Endodermal cell (in vitro differentiated cells): ENCODE measurements at regions not wholly inside any gene's neighbourhood (a gene's known extent, or its start where the extent isn't known, plus 50 kb on each side); places are given as distances from the start of the nearest gene placed in this dataset.

Source experiments
- DNase-seq: peaks from one replicate; pipeline ENCODE4 v3.0.0-alpha.2; 2017
- H3K27ac ChIP-seq: 2 replicates; pipeline ENCODE4 v1.5.1; 2013; ENCODE audit warnings: mild to moderate bottlenecking, low read depth, low read length, moderate library complexity
- H3K27me3 ChIP-seq: 2 replicates; pipeline ENCODE4 v1.6.1; 2013; ENCODE audit warnings: mild to moderate bottlenecking, low read length, moderate library complexity; ENCODE audit not compliant: insufficient read depth, control insufficient read depth, poor library complexity, severe bottlenecking
- H3K36me3 ChIP-seq: 2 replicates; pipeline ENCODE4 v1.7.0; 2013; ENCODE audit warnings: mild to moderate bottlenecking, low read length, moderate library complexity; ENCODE audit not compliant: control insufficient read depth, insufficient read depth
- H3K4me1 ChIP-seq: one replicate; pipeline ENCODE4 v1.7.0; 2013; ENCODE audit warnings: low read length; ENCODE audit not compliant: control insufficient read depth, insufficient read depth
- H3K4me3 ChIP-seq: 2 replicates; pipeline ENCODE4 v1.5.1; 2013; ENCODE audit warnings: mild to moderate bottlenecking, low read length, moderate library complexity
- H3K9ac ChIP-seq: 2 replicates; pipeline ENCODE4 v1.6.1; 2013; ENCODE audit warnings: mild to moderate bottlenecking, low read length, moderate library complexity; ENCODE audit not compliant: poor library complexity, severe bottlenecking; ENCODE audit errors: extremely low read depth
- H3K9me3 ChIP-seq: 2 replicates; pipeline ENCODE4 v1.6.1; 2013; ENCODE audit warnings: mild to moderate bottlenecking, low read length, moderate library complexity; ENCODE audit not compliant: control insufficient read depth
- H3K27ac Mint-ChIP-seq: 2 replicates; pipeline ENCODE4 v1.8.0; 2020; ENCODE audit warnings: mixed read lengths
- H3K27me3 Mint-ChIP-seq: 2 replicates; pipeline ENCODE4 v1.8.0; 2021; ENCODE audit warnings: mild to moderate bottlenecking, mixed read lengths; ENCODE audit not compliant: insufficient read depth
- H3K36me3 Mint-ChIP-seq: 2 replicates; pipeline ENCODE4 v1.8.0; 2020; ENCODE audit warnings: low read depth, mixed read lengths
- H3K4me1 Mint-ChIP-seq: 2 replicates; pipeline ENCODE4 v1.8.0; 2020; ENCODE audit warnings: mixed read lengths
- H3K4me3 Mint-ChIP-seq: 2 replicates; pipeline ENCODE4 v1.8.0; 2020; ENCODE audit warnings: mild to moderate bottlenecking, moderate library complexity, mixed read lengths
- H3K9me3 Mint-ChIP-seq: 2 replicates; pipeline ENCODE4 v1.8.0; 2020; ENCODE audit warnings: mild to moderate bottlenecking, mixed read lengths
- CTCF ChIP-seq: fragments of 200-600 bp; sonication (generic); conservative IDR thresholded peaks from 2 replicates; pipeline ENCODE4 v1.5.0; 2021; ENCODE audit warnings: antibody characterized with exemption, mild to moderate bottlenecking
- WGBS, 2 experiments: methylation state at CpG; one replicate each; pipeline versions ENCODE4 v1.1.5 to v1.1.7; 2013; ENCODE audit warnings: missing lambda C conversion rate in 2 of 2, mixed read lengths in 1 of 2; ENCODE audit not compliant: insufficient coverage in 1 of 2, insufficient read length in 1 of 2; 5-methylcytosine and 5-hydroxymethylcytosine counted together

- Histone ChIP-seq H3K36me3 (no peaks in the 10 kb centered on the region), H3K9ac (no peak overlapping the region), H3K4me1 (no peaks in the 10 kb centered on the region), H3K4me3 (no peak overlapping the region), H3K27ac (no peak overlapping the region), H3K9me3 (peaks cover 5% of the 10 kb centered on the region), H3K27me3 (peaks cover 12% of the 10 kb centered on the region)
- TF ChIP-seq CTCF = no peak
- Mint-ChIP-seq H3K4me3 (no peak overlapping the region), H3K27ac (no peak overlapping the region), H3K9me3 (no peaks in the 10 kb centered on the region), H3K36me3 (no peaks in the 10 kb centered on the region), H3K27me3 (peaks cover 12% of the 10 kb centered on the region), H3K4me1 (peaks cover 28% of the 10 kb centered on the region)
- WGBS, 2 experiments = 79% methylated on average over 4 of the region's 4 CpGs; no CpG with 5 or more reads in 1 of the 2 experiments
- no peak for DNase-seq
Observed at GRCh38 chr17:34784526-34784925, 176.7 kb downstream of the CCT6B start.

GRCh38 chr17:34782271-34782670 lies 179.0 kb downstream of the CCT6B start:
- no peaks in the 10 kb centered on the region for H3K36me3 Mint-ChIP-seq
- Histone ChIP-seq H3K4me3 (no peak overlapping the region), H3K4me1 (no peaks in the 10 kb centered on the region), H3K9ac (no peak overlapping the region), H3K27me3 (peaks cover 3% of the 10 kb centered on the region), H3K27ac (no peak overlapping the region), H3K9me3 (peaks cover 5% of the 10 kb centered on the region), H3K36me3 (no peaks in the 10 kb centered on the region)
- 89% methylated on average over 6 of the region's 6 CpGs; no CpG with 5 or more reads in 1 of the 2 experiments for WGBS, 2 experiments
- DNase-seq = no peak
- no peak overlapping the region for H3K4me3 Mint-ChIP-seq
- peaks cover 10% of the 10 kb centered on the region for H3K27me3 Mint-ChIP-seq
- H3K4me1 Mint-ChIP-seq = peaks cover 28% of the 10 kb centered on the region
- no peak overlapping the region for H3K27ac Mint-ChIP-seq
- no peaks in the 10 kb centered on the region for H3K9me3 Mint-ChIP-seq
- no peak for TF ChIP-seq CTCF

- peaks cover 28% of the 10 kb centered on the region for H3K4me1 Mint-ChIP-seq
- peaks cover 5% of the 10 kb centered on the region for H3K27me3 Mint-ChIP-seq
- DNase-seq = no peak
- H3K27me3 ChIP-seq = no peaks in the 10 kb centered on the region
- no peak overlapping the region for H3K27ac ChIP-seq
- no peaks in the 10 kb centered on the region for H3K4me1 ChIP-seq
- no peak overlapping the region for H3K9ac ChIP-seq
- H3K9me3 ChIP-seq = peaks cover 5% of the 10 kb centered on the region
- no peak for TF ChIP-seq CTCF
- H3K27ac Mint-ChIP-seq = no peak overlapping the region
- no peak overlapping the region for H3K4me3 ChIP-seq
- WGBS, 2 experiments = 57 to 80% methylated on average over 1 to 12 of the region's 12 CpGs
- no peaks in the 10 kb centered on the region for H3K9me3 Mint-ChIP-seq
- no peak overlapping the region for H3K4me3 Mint-ChIP-seq
- H3K36me3 Mint-ChIP-seq = no peaks in the 10 kb centered on the region
- H3K36me3 ChIP-seq = no peaks in the 10 kb centered on the region
Observed at GRCh38 chr17:34781571-34782108, 179.6 kb downstream of the CCT6B start.
